Fibroblast of pulmonary artery (primary cell): ENCODE measurements at regions not wholly inside any gene's neighbourhood (a gene's known extent, or its start where the extent isn't known, plus 50 kb on each side); places are given as distances from the start of the nearest gene placed in this dataset.

Experiments used
- DNase-seq: peaks from one replicate; pipeline ENCODE4 v3.0.0-alpha.2; 2010; ENCODE audit warnings: low read depth
- H3K4me3 ChIP-seq: replicated peaks from 2 replicates; pipeline ENCODE4 v1.5.1; 2011; ENCODE audit warnings: low read depth, mild to moderate bottlenecking, control low read depth, low read length, moderate library complexity
- TF ChIP-seq, protein P1 (sequence below): IDR thresholded peaks from 2 replicates; pipeline ENCODE4 v1.5.1; 2011; ENCODE audit warnings: mild to moderate bottlenecking, control low read depth, low read length, inconsistent platforms; ENCODE audit errors: missing control alignments

DNA sequence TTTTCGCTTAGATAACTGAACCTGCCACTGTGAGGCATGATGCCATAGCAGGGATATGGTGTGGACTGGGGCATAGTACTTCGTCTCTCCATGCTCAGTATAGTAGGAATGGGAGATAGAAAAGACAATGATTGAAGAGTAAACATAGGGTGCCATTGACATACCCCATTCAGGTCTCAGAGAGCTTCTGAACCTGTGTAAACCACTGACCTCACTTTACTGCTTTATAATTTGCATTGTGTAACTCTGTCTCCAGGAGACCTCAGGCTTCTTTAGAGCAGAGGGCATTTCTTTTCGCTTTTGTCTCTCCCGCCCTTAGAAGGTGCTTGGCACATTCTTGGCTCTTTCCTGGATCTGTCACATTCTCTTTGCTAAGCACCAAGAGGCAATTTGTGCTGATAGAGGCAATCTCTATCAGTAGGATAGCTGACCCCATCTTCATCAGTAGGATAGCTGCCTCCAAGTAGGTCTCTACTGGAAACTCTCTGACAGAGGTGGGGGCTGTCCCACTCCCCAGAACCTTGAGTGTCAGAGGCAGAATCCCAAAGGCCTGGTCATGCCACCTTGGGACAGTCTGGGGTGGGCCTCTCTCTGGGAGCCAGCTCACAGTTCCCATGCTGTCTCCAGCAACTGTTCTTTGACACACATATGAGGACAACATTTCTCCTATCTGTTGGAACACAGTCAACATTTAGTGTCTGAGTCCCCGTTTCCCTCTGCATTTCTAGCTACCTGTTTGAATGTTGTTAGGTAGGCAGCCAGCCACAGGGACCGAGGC is 181.9 kb downstream of the UTP18 start:
- TF ChIP-seq, protein P1, sequence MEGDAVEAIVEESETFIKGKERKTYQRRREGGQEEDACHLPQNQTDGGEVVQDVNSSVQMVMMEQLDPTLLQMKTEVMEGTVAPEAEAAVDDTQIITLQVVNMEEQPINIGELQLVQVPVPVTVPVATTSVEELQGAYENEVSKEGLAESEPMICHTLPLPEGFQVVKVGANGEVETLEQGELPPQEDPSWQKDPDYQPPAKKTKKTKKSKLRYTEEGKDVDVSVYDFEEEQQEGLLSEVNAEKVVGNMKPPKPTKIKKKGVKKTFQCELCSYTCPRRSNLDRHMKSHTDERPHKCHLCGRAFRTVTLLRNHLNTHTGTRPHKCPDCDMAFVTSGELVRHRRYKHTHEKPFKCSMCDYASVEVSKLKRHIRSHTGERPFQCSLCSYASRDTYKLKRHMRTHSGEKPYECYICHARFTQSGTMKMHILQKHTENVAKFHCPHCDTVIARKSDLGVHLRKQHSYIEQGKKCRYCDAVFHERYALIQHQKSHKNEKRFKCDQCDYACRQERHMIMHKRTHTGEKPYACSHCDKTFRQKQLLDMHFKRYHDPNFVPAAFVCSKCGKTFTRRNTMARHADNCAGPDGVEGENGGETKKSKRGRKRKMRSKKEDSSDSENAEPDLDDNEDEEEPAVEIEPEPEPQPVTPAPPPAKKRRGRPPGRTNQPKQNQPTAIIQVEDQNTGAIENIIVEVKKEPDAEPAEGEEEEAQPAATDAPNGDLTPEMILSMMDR = no peak
- H3K4me3 ChIP-seq = no peak overlapping the region
- no peak for DNase-seq

DNA sequence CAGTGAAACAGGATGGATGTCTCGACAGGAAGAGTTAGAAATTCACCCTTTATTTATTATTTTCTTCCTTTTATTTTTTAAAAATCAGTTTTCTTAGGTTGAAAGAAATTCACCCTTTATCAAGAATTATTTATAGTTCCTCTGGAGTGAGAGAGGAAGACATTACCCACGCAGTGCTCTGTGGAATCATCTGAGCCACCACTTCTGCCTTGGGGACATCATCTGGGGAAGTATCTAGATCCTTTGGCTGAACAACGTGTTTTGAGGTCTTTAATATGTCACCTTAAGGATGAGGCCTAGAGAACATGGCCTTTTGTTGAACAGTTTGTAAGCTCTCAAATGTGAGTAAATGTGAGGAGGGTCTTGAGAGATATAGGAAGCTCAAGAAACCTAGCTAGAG is 183.3 kb downstream of the UTP18 start:
- TF ChIP-seq, protein P1 = no peak
- DNase-seq = no peak
- H3K4me3 ChIP-seq = no peak overlapping the region

GRCh38 chr17:51445946-51446345 is 185.6 kb downstream of the UTP18 start:
- H3K4me3 ChIP-seq = no peak overlapping the region
- DNase-seq = no peak
- TF ChIP-seq, protein P1 = no peak

DNA sequence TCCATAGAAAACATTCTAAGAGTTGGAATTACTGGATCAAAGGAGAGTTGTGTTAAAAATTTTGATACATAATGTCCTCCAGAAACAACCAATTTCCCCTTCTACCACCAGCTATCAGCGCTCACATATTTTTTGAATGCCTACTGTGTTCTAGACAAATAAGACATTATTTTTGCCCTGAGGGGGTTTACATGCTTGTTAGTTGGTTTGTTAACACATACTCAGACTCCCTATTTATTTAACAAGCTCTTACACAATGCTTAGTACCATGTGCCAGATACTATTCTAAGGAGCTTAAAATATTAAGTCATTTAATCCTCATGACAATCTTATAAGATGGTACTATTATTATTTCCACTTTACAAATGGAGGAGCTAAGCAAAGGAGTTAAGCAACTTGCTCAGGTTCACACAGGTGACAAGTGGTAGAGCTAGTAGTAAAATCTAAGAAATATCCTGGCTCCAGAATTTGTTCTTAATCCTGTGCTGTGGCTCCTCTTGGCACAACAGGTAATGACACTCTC is 194.2 kb downstream of the UTP18 start:
- DNase-seq = no peak
- no peak overlapping the region for H3K4me3 ChIP-seq
- TF ChIP-seq, protein P1 = no peak

DNA sequence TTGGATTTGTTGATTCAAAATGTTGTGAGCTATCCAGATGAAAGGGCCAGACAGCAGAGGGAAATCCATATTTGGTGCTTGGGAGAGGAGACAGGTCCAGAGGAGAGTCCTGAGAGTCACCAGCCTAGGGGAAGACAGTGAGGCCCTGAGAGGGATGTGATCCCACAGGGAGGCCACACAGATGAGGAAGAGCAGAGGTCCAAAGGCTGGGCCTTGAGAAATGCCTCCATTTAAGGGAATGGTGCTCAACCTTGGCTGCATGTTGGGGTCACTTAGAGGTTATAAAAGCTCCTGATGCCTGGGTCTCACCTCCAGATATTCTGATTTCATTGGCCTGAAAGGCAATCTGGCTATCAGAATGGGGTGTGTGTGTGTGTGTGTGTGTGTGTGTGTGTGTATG is 194.9 kb downstream of the UTP18 start:
- TF ChIP-seq, protein P1 = no peak
- no peak overlapping the region for H3K4me3 ChIP-seq
- no peak for DNase-seq

DNA sequence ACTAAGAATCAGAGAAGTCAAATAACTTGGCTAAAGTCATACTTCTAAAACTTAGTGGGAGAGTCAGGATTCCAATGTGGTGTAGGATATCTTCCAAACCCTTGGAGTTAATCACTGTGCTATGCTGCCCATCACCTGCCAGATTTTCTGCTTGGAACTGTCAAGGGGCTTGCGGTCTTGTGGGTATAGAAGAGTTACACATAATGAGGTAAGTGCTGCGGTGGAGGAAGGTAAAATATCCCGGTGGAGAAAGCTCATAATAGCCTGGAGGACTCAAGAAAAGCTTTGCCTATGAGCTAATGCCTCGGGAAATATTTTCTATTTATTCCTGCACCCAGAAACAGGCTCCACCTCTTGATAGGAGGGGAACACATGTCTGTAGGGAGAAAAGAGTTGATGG is 195.6 kb downstream of the UTP18 start:
- DNase-seq = no peak
- no peak overlapping the region for H3K4me3 ChIP-seq
- TF ChIP-seq, protein P1 = no peak

DNA sequence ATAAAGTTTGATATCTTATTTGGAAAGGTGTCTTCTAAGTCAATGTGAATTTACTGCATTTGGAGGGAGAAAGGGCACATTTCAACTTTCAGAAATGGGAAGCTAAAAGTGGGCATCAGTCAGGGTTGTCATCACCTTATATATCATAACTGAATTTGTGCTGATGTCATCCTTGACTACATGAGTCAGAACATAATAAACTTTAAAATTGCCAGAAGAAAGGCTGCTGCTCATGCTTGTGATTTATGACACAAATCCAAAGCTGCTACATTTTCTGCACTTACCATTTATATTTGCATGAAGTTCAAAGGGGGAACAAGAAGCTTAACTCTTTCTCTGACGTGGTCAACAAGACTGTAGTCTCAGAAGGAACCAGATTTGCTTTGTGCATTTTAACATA is 196.6 kb downstream of the UTP18 start:
- TF ChIP-seq, protein P1 = no peak
- DNase-seq = no peak
- H3K4me3 ChIP-seq = no peak overlapping the region
